Uterus (tissue), 2 donors: ENCODE measurements at regions not wholly inside any gene's neighbourhood (a gene's known extent, or its start where the extent isn't known, plus 50 kb on each side); places are given as distances from the start of the nearest gene placed in this dataset.

Experiments used
- POLR2A ChIP-seq, 2 donors: fragments of 450-650 bp; IDR thresholded peaks; one replicate each; pipeline ENCODE4 v1.6.1; 2016; ENCODE audit warnings: antibody characterized with exemption in 2 of 2, mild to moderate bottlenecking in 1 of 2, moderate library complexity in 1 of 2
- TF ChIP-seq, protein P1 (sequence below), 4 experiments: fragments of 200-600 bp in 2 of 4; fragments of 450-650 bp in 2 of 4; sonication (generic) in 2 of 4; IDR thresholded peaks; one replicate each; pipeline ENCODE4 v1.5.1; 2016 to 2019; ENCODE audit warnings: antibody characterized with exemption in 4 of 4, mild to moderate bottlenecking in 2 of 4, moderate library complexity in 1 of 4

DNA sequence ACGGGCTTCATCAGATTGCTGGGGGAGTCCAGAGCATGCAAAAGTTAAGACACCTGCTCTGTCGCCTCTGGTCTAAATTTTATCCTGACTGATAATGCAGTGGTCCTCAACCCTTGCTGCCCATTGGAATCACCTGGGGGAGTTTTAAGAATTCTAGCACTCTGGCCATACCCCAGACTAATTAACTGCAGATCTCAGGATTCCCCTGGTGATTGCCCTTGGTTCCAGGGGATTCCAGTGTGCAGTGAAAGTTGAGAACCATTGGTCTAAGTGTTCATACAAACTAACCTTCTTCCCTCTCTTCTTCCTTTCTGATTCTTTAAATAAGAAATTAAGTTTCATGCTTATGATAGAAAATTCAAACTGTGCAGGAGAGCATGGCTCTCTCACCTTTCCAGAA lies 105.7 kb upstream of the MGAT5 start:
- TF ChIP-seq, protein P1, sequence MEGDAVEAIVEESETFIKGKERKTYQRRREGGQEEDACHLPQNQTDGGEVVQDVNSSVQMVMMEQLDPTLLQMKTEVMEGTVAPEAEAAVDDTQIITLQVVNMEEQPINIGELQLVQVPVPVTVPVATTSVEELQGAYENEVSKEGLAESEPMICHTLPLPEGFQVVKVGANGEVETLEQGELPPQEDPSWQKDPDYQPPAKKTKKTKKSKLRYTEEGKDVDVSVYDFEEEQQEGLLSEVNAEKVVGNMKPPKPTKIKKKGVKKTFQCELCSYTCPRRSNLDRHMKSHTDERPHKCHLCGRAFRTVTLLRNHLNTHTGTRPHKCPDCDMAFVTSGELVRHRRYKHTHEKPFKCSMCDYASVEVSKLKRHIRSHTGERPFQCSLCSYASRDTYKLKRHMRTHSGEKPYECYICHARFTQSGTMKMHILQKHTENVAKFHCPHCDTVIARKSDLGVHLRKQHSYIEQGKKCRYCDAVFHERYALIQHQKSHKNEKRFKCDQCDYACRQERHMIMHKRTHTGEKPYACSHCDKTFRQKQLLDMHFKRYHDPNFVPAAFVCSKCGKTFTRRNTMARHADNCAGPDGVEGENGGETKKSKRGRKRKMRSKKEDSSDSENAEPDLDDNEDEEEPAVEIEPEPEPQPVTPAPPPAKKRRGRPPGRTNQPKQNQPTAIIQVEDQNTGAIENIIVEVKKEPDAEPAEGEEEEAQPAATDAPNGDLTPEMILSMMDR (IDR thresholded peaks at IDR 0.05), result no peak
- TF ChIP-seq POLR2A (IDR thresholded peaks at IDR 0.05), result no peak
